Neural progenitor cell (in vitro differentiated cells): ENCODE measurements at regions not wholly inside any gene's neighbourhood (a gene's known extent, or its start where the extent isn't known, plus 50 kb on each side); places are given as distances from the start of the nearest gene placed in this dataset.

Experiments used
- CTCF ChIP-seq: fragments of 200-600 bp; sonication (generic); IDR thresholded peaks from 2 replicates; pipeline ENCODE4 v1.5.1; 2017; ENCODE audit warnings: antibody characterized with exemption, mild to moderate bottlenecking
- EZH2 ChIP-seq: fragments of 200-600 bp; sonication (generic); IDR thresholded peaks from 2 replicates; pipeline ENCODE4 v1.6.1; 2017; ENCODE audit warnings: antibody characterized with exemption, mild to moderate bottlenecking, moderate library complexity
- EZH2phosphoT487 ChIP-seq: fragments of 200-600 bp; sonication (generic); IDR thresholded peaks from 2 replicates; pipeline ENCODE4 v1.6.1; 2017; ENCODE audit warnings: antibody characterized with exemption

- TF ChIP-seq CTCF (no peak), EZH2phosphoT487 (peak; percentile 65), EZH2 (no peak)
These were observed 78.9 kb upstream of the CFAP20DC start for GRCh38 chr3:59128685-59129084.
